GM23248 (cell line): ENCODE measurements at regions not wholly inside any gene's neighbourhood (a gene's known extent, or its start where the extent isn't known, plus 50 kb on each side); places are given as distances from the start of the nearest gene placed in this dataset.
A peak's percentile ranks its signal among the peaks of the same experiment; 100 is the strongest.

ENCODE experiments used
- DNase-seq: peaks from one replicate; pipeline ENCODE4 v3.0.0-alpha.2; 2015
- H2AFZ ChIP-seq: fragments of 200-600 bp; sonication (generic); 2 replicates; pipeline ENCODE4 v1.6.1; 2016; ENCODE audit warnings: antibody characterized with exemption
- H3F3A ChIP-seq: fragments of 200-600 bp; sonication (generic); 2 replicates; pipeline ENCODE4 v1.6.1; 2016; ENCODE audit warnings: mild to moderate bottlenecking, antibody characterized with exemption, mixed run types; ENCODE audit not compliant: insufficient read depth
- H3K27ac ChIP-seq: fragments of 200-600 bp; sonication (generic); 2 replicates; pipeline ENCODE4 v1.5.1; 2016; ENCODE audit warnings: mild to moderate bottlenecking
- H3K27me3 ChIP-seq: fragments of 200-600 bp; sonication (generic); replicated peaks from 2 replicates; pipeline ENCODE4 v1.6.1; 2016; ENCODE audit warnings: mild to moderate bottlenecking; ENCODE audit not compliant: insufficient read depth
- H3K36me3 ChIP-seq: fragments of 200-600 bp; sonication (generic); 2 replicates; pipeline ENCODE4 v1.6.1; 2016; ENCODE audit warnings: low read depth, mild to moderate bottlenecking
- H3K4me1 ChIP-seq: fragments of 200-600 bp; sonication (generic); 2 replicates; pipeline ENCODE4 v1.6.1; 2016; ENCODE audit warnings: mild to moderate bottlenecking; ENCODE audit not compliant: insufficient read depth
- H3K4me2 ChIP-seq: fragments of 200-600 bp; sonication (generic); one replicate; pipeline ENCODE4 v1.6.1; 2016; ENCODE audit warnings: mild to moderate bottlenecking; ENCODE audit not compliant: unreplicated experiment
- H3K4me3 ChIP-seq: fragments of 200-600 bp; sonication (generic); 2 replicates; pipeline ENCODE4 v1.5.1; 2016; ENCODE audit warnings: mild to moderate bottlenecking
- H3K79me2 ChIP-seq: fragments of 200-600 bp; sonication (generic); 2 replicates; pipeline ENCODE4 v1.6.1; 2016; ENCODE audit warnings: mild to moderate bottlenecking; ENCODE audit not compliant: insufficient read depth
- H3K9ac ChIP-seq: fragments of 200-600 bp; sonication (generic); 2 replicates; pipeline ENCODE4 v1.6.1; 2016; ENCODE audit warnings: mild to moderate bottlenecking
- H3K9me2 ChIP-seq: fragments of 200-600 bp; sonication (generic); 2 replicates; pipeline ENCODE4 v1.6.1; 2016; ENCODE audit warnings: mixed run types, mild to moderate bottlenecking, moderate library complexity; ENCODE audit not compliant: insufficient read depth
- H3K9me3 ChIP-seq: fragments of 200-600 bp; sonication (generic); one replicate; pipeline ENCODE4 v1.6.1; 2017; ENCODE audit warnings: low read depth
- H4K20me1 ChIP-seq: fragments of 200-600 bp; sonication (generic); 2 replicates; pipeline ENCODE4 v1.6.0; 2016; ENCODE audit not compliant: insufficient read depth
- EZH2 ChIP-seq: fragments of 200-600 bp; sonication (generic); IDR thresholded peaks from 2 replicates; pipeline ENCODE4 v1.6.1; 2018; ENCODE audit warnings: antibody characterized with exemption, mild to moderate bottlenecking; ENCODE audit not compliant: insufficient read depth, poor library complexity, severe bottlenecking
- EZH2phosphoT487 ChIP-seq: fragments of 200-600 bp; sonication (generic); IDR thresholded peaks from 2 replicates; pipeline ENCODE4 v1.6.1; 2018; ENCODE audit warnings: antibody characterized with exemption, moderate library complexity, mild to moderate bottlenecking, low read depth; ENCODE audit not compliant: insufficient read depth
- WGBS, 2 experiments: methylation state at CpG; one replicate each; pipeline ENCODE4 v1.1.6; 2015 to 2017; ENCODE audit warnings: low lambda C conversion rate in 2 of 2, low coverage in 1 of 2; ENCODE audit errors: missing lambda C conversion rate in 2 of 2; 5-methylcytosine and 5-hydroxymethylcytosine counted together
- in situ Hi-C: fragments of 300-500 bp; cut with MboI; formaldehyde crosslinking; loops from 2 replicates; pipeline ENCODE4 v1.15.0; 2020

GRCh38 chr3:72310419-72311380 lies 525.8 kb upstream of the PROK2 start:
- DNase-seq = peak; percentile 87
- H4K20me1 ChIP-seq = no peaks in the 10 kb centered on the region
- 0 out of 2 replicates have a peak overlapping the region, but pooled peaks have one; percentile 1 for H3K4me3 ChIP-seq
- H3K27me3 ChIP-seq = no peaks in the 10 kb centered on the region
- H3K9me3 ChIP-seq = no peaks in the 10 kb centered on the region
- no peaks in the 10 kb centered on the region for H3K79me2 ChIP-seq
- peak overlapping the region; percentile 21 for H3K4me2 ChIP-seq
- H3K27ac ChIP-seq = peak overlapping the region; percentile 30; the same call in 1 of the 2 replicates
- no peak overlapping the region for H3K9ac ChIP-seq
- no peaks in the 10 kb centered on the region for H3K9me2 ChIP-seq
- H2AFZ ChIP-seq = peak overlapping the region; percentile 59
- peaks cover 8% of the 10 kb centered on the region for H3K4me1 ChIP-seq
- TF ChIP-seq EZH2phosphoT487 = no peak
- no peak for TF ChIP-seq EZH2
- no peaks in the 10 kb centered on the region for H3K36me3 ChIP-seq
- H3F3A ChIP-seq = no peaks in the 10 kb centered on the region
- 37 to 44% methylated on average over 20 of the region's 20 CpGs for WGBS, 2 experiments
- in situ Hi-C loops = no loop called here

DNA sequence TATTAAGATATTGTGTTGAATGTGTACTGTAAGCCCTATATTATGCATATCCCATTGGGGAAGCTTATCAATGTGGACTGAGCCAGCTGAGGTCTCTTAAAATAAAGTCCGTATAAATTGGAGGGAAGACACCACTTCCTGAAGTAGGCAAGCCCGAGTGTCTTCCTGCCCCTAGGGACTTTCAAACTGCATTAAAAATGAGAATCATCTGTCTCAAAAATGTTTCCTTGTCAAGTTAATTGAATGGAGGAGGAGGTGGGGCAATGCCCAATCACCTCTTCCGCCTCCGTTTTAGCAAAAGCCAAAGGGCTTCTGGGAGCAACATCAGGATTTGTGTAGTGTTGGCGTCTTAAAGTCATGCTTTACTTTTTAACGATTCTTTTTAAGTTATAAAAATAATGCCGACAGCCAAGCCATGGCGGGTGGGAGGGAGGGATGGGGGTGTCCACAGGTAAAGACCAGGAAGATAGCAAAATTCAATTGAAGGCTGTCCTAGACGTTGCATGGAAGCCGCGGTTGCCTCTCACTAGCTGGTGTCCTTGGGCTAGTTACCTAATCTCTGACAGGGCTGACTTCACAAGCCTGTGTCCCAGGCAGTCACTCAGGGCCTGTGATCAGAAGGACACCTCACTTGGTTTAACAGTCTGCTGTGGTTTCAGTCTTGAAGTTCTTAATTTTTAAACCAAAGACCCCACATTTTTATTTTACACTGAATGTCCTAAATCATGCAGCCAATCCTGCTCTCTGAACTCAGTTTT lies 524.9 kb upstream of the PROK2 start:
- DNase-seq = no peak
- no peak for TF ChIP-seq EZH2
- TF ChIP-seq EZH2phosphoT487 = no peak
- peak overlapping the region; percentile 21 for H3K4me2 ChIP-seq
- no peaks in the 10 kb centered on the region for H3K27me3 ChIP-seq
- H3K79me2 ChIP-seq = no peaks in the 10 kb centered on the region
- H3F3A ChIP-seq = no peaks in the 10 kb centered on the region
- H4K20me1 ChIP-seq = no peaks in the 10 kb centered on the region
- no peak overlapping the region for H3K4me3 ChIP-seq
- peak overlapping the region; percentile 59 for H2AFZ ChIP-seq
- no peak overlapping the region for H3K9ac ChIP-seq
- 81 to 84% methylated on average over 11 of the region's 11 CpGs for WGBS, 2 experiments
- no peaks in the 10 kb centered on the region for H3K9me2 ChIP-seq
- in situ Hi-C loops = no loop called here
- H3K36me3 ChIP-seq = no peaks in the 10 kb centered on the region
- peak overlapping the region; percentile 30; the same call in 1 of the 2 replicates for H3K27ac ChIP-seq
- no peaks in the 10 kb centered on the region for H3K9me3 ChIP-seq
- peaks cover 8% of the 10 kb centered on the region for H3K4me1 ChIP-seq

- H3K4me1 ChIP-seq = peaks cover 8% of the 10 kb centered on the region
- no peak overlapping the region for H3K27ac ChIP-seq
- no peak overlapping the region for H3K4me2 ChIP-seq
- H3K36me3 ChIP-seq = no peaks in the 10 kb centered on the region
- WGBS, 2 experiments = 98 to 100% methylated on average over 2 of the region's 2 CpGs
- H3K9ac ChIP-seq = no peak overlapping the region
- in situ Hi-C loops = no loop called here
- H3K9me2 ChIP-seq = no peaks in the 10 kb centered on the region
- no peaks in the 10 kb centered on the region for H3K9me3 ChIP-seq
- H3K27me3 ChIP-seq = no peaks in the 10 kb centered on the region
- no peak overlapping the region for H3K4me3 ChIP-seq
- H4K20me1 ChIP-seq = no peaks in the 10 kb centered on the region
- H2AFZ ChIP-seq = no peak overlapping the region
- no peaks in the 10 kb centered on the region for H3K79me2 ChIP-seq
- TF ChIP-seq EZH2 (no peak), EZH2phosphoT487 (no peak)
- no peaks in the 10 kb centered on the region for H3F3A ChIP-seq
- no peak for DNase-seq
Measured at GRCh38 chr3:72308641-72309040, 523.7 kb upstream of the PROK2 start.

- WGBS, 2 experiments = 76 to 77% methylated on average over 7 of the region's 7 CpGs
Measured at GRCh38 chr3:72307438-72308115, 522.6 kb upstream of the PROK2 start.

More at GRCh38 chr3:72307438-72308115, 522.6 kb upstream of the PROK2 start:
- H3K9me2 ChIP-seq = no peaks in the 10 kb centered on the region
- no peaks in the 10 kb centered on the region for H3K9me3 ChIP-seq
- DNase-seq = no peak
- no peak overlapping the region for H2AFZ ChIP-seq
- peaks cover 8% of the 10 kb centered on the region for H3K4me1 ChIP-seq
- H4K20me1 ChIP-seq = no peaks in the 10 kb centered on the region
- H3K9ac ChIP-seq = no peak overlapping the region
- no peak overlapping the region for H3K4me3 ChIP-seq
- in situ Hi-C loops = no loop called here
- TF ChIP-seq EZH2 = no peak
- no peak for TF ChIP-seq EZH2phosphoT487
- H3K79me2 ChIP-seq = no peaks in the 10 kb centered on the region
- no peaks in the 10 kb centered on the region for H3K36me3 ChIP-seq
- H3F3A ChIP-seq = no peaks in the 10 kb centered on the region
- no peaks in the 10 kb centered on the region for H3K27me3 ChIP-seq
- no peak overlapping the region for H3K4me2 ChIP-seq
- no peak overlapping the region for H3K27ac ChIP-seq
